GM11168 (cell line): ENCODE measurements at regions not wholly inside any gene's neighbourhood (a gene's known extent, or its start where the extent isn't known, plus 50 kb on each side); places are given as distances from the start of the nearest gene placed in this dataset.

Experiments
- in situ Hi-C: fragments of 300-500 bp; cut with MboI; formaldehyde crosslinking; loops from one replicate; pipeline ENCODE4 v1.12.0; 2022; ENCODE audit warnings: low sequenced_read_pairs; ENCODE audit not compliant: unreplicated experiment

GRCh38 chr21:28444557-28444956 is 548.1 kb downstream of the LTN1 start:
- in situ Hi-C loops: no loop called here

GRCh38 chr21:28444111-28444510 is 548.6 kb downstream of the LTN1 start:
- in situ Hi-C loops: no loop called here

- in situ Hi-C loops: no loop called here
Observed at GRCh38 chr21:28442624-28443023, 550.1 kb downstream of the LTN1 start.

GRCh38 chr21:28442085-28442484 is 550.6 kb downstream of the LTN1 start:
- in situ Hi-C loops: no loop called here

- in situ Hi-C loops: no loop called here
Observed at GRCh38 chr21:28439788-28440187, 552.9 kb downstream of the LTN1 start.

GRCh38 chr21:28439251-28439650 is 553.4 kb downstream of the LTN1 start:
- in situ Hi-C loops: no loop called here

- in situ Hi-C loops: no loop called here
Observed at GRCh38 chr21:28437061-28437460, 555.6 kb downstream of the LTN1 start.

- in situ Hi-C loops: no loop called here
Observed at GRCh38 chr21:28436286-28436932, 556.3 kb downstream of the LTN1 start.

- in situ Hi-C loops: no loop called here
Observed at GRCh38 chr21:28431527-28432200, 561.0 kb downstream of the LTN1 start.

- in situ Hi-C loops: no loop called here
Observed at GRCh38 chr21:28431022-28431421, 561.7 kb downstream of the LTN1 start.

GRCh38 chr21:28429161-28429560 is 563.5 kb downstream of the LTN1 start:
- in situ Hi-C loops: no loop called here

GRCh38 chr21:28427394-28428022 is 565.2 kb downstream of the LTN1 start:
- in situ Hi-C loops: no loop called here

GRCh38 chr21:28426545-28426944 is 566.1 kb downstream of the LTN1 start:
- in situ Hi-C loops: no loop called here

GRCh38 chr21:28423521-28424190 is 569.0 kb downstream of the LTN1 start:
- in situ Hi-C loops: no loop called here

- in situ Hi-C loops: no loop called here
Observed at GRCh38 chr21:28421716-28422524, 570.8 kb downstream of the LTN1 start.

- in situ Hi-C loops: no loop called here
Observed at GRCh38 chr21:28419811-28420210, 572.9 kb downstream of the LTN1 start.

- in situ Hi-C loops: no loop called here
Observed at GRCh38 chr21:28418726-28419514, 573.8 kb downstream of the LTN1 start.

GRCh38 chr21:28410256-28410655 is 582.4 kb downstream of the LTN1 start:
- in situ Hi-C loops: no loop called here

GRCh38 chr21:28402616-28402989 is 590.1 kb downstream of the LTN1 start:
- in situ Hi-C loops: no loop called here

- in situ Hi-C loops: no loop called here
Observed at GRCh38 chr21:28397040-28397439, 595.6 kb downstream of the LTN1 start.
